ENCODE measurements at regions not wholly inside any gene's neighbourhood (a gene's known extent, or its start where the extent isn't known, plus 50 kb on each side); places are given as distances from the start of the nearest gene placed in this dataset.

DNA sequence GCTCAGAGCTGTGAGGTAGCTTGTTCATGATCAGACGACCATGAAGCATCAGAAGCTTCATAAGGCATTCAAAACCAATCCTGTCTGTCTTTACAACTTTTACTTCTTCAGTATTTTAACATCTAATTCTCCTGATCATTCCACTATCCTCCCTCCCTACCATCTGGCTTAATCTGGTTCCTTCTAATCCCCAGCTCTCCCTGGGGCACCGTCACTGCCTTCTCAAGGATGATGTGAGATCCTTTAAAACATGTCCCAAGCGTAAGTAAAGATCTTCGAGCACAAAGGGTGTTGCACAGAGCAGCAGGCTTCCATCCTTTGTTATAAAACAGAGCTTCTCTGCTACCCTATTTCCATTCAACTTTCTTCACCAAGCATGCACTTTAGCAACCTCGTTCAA is 362.7 kb upstream of the ARRDC4 start:
- TF ChIP-seq, protein P1, sequence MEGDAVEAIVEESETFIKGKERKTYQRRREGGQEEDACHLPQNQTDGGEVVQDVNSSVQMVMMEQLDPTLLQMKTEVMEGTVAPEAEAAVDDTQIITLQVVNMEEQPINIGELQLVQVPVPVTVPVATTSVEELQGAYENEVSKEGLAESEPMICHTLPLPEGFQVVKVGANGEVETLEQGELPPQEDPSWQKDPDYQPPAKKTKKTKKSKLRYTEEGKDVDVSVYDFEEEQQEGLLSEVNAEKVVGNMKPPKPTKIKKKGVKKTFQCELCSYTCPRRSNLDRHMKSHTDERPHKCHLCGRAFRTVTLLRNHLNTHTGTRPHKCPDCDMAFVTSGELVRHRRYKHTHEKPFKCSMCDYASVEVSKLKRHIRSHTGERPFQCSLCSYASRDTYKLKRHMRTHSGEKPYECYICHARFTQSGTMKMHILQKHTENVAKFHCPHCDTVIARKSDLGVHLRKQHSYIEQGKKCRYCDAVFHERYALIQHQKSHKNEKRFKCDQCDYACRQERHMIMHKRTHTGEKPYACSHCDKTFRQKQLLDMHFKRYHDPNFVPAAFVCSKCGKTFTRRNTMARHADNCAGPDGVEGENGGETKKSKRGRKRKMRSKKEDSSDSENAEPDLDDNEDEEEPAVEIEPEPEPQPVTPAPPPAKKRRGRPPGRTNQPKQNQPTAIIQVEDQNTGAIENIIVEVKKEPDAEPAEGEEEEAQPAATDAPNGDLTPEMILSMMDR (IDR thresholded peaks at IDR 0.05; ENCODE audit: low read depth, low read length, poor library complexity, severe bottlenecking) = no peak
- TF ChIP-seq EZH2phosphoT487 (IDR thresholded peaks at IDR 0.05; ENCODE audit: borderline replicate concordance, low read length) = no peak
